Liver (tissue), 3 donors: ENCODE measurements at regions not wholly inside any gene's neighbourhood (a gene's known extent, or its start where the extent isn't known, plus 50 kb on each side); places are given as distances from the start of the nearest gene placed in this dataset.

Experiments
- CTCF ChIP-seq: fragments of 150-350 bp; IDR thresholded peaks from 2 replicates; pipeline ENCODE4 v1.5.1; 2017; ENCODE audit warnings: improper control_type of control experiment, low read depth, low read length; ENCODE audit not compliant: missing input control
- GABPA ChIP-seq, 2 donors: IDR thresholded peaks in 1 of 2; conservative IDR thresholded peaks in 1 of 2; 2 replicates each; pipeline ENCODE4 v1.6.1; 2016; ENCODE audit warnings: antibody characterized with exemption in 2 of 2, mild to moderate bottlenecking in 1 of 2, moderate library complexity in 1 of 2
- JUND ChIP-seq, 2 donors: IDR thresholded peaks; 2 replicates each; pipeline ENCODE4 v1.6.1; 2016; ENCODE audit warnings: antibody characterized with exemption in 2 of 2
- MAX ChIP-seq: IDR thresholded peaks from 2 replicates; pipeline ENCODE4 v1.6.1; 2016; ENCODE audit warnings: antibody characterized with exemption
- RAD21 ChIP-seq, 2 donors: IDR thresholded peaks; 2 replicates each; pipeline ENCODE4 v1.6.1; 2016; ENCODE audit warnings: antibody characterized with exemption in 2 of 2, mild to moderate bottlenecking in 2 of 2
- REST ChIP-seq: IDR thresholded peaks from 2 replicates; pipeline ENCODE4 v1.6.1; 2016; ENCODE audit warnings: antibody characterized with exemption, mild to moderate bottlenecking
- RXRA ChIP-seq, 2 donors: IDR thresholded peaks; 2 replicates each; pipeline ENCODE4 v1.6.1; 2017 to 2018; ENCODE audit warnings: antibody characterized with exemption in 2 of 2, mild to moderate bottlenecking in 1 of 2
- YY1 ChIP-seq: IDR thresholded peaks from 2 replicates; pipeline ENCODE4 v1.6.1; 2016; ENCODE audit warnings: antibody characterized with exemption, mild to moderate bottlenecking
- ZBTB33 ChIP-seq: IDR thresholded peaks from 2 replicates; pipeline ENCODE4 v1.6.1; 2016; ENCODE audit warnings: antibody characterized with exemption
- donor health status: healthy.
- donor health status: healthy.

GRCh38 chr2:103809941-103810441, 1043.9 kb upstream of the POU3F3 start:
- TF ChIP-seq REST (no peak), CTCF (no peak), ZBTB33 (no peak), MAX (no peak), YY1 (no peak), GABPA (IDR thresholded peaks at IDR 0.05 in 1 of 2, conservative IDR thresholded peaks at IDR 0.05 in 1 of 2) (no peak), RXRA (IDR thresholded peaks at IDR 0.05) (no peak), JUND (IDR thresholded peaks at IDR 0.05) (no peak), RAD21 (IDR thresholded peaks at IDR 0.05) (no peak)
